Activated CD8-positive, alpha-beta memory T cell treated with anti-CD3 and anti-CD28 coated beads, Interleukin-2, amount 50 U/mL, for 48 hours (primary cell): ENCODE measurements at regions not wholly inside any gene's neighbourhood (a gene's known extent, or its start where the extent isn't known, plus 50 kb on each side); places are given as distances from the start of the nearest gene placed in this dataset.

ENCODE experiments used
- DNase-seq: peaks from one replicate; pipeline ENCODE4 v3.0.0-alpha.2; 2020

DNA sequence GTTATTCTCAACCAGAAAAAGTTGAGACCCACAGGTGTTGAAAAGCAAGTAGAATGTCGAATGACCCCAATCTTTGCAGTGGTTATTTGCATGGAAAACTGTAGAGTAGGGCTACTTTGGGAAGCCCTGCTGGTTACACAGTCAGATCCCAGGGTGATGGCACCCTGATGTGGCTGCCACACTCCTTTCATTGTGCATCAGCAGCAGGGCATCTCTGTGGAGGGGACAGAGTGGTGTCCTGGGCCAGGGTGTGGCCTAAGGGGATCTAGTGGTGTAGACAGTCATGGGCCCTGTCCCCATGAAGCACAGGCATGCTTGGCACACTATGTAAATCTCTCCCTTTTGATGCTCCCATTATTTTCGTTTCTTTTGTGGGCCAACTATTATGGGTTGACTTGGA is 199.4 kb upstream of the NAV2 start:
- no peak for DNase-seq

- no peak for DNase-seq
Observed at GRCh38 chr11:19512618-19513017, 200.0 kb upstream of the NAV2 start.

DNA sequence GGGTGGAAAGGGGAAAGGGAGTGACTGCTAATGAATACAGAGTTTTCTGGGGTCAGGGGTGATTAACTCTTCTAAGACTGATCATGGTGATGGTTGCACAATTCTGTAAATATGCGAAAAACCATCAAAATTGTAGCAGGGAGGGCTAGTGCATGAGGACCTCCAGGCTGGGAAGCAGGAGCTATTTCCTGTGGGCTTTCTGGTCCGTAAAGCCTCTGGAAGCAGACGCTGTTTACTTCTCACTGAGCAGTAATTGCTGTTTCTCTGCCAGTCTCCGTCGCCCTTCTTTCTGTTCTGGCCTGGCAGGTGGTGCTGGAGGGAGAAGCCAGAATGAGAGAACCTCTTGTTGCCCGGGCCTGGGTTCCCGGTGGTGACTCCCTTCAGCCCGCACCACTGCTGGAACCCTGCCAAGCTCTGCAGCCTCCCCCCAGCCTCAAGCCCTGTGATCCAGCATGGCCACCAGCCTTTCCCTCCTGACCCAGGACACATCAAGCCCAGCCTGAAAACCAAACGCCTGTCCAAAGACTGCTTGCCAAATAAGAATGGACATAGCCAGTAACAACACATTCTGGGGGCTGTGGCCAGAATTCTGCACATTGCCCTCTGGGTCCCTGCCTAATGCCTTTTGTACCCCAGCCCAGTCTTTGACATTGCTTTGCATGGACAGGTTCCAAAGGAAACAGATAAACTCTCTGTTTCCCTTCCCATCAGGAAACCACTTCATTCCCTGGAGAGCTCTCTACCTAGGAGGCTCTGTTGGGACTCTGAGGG is 201.0 kb upstream of the NAV2 start:
- no peak for DNase-seq

- no peak for DNase-seq
Observed at GRCh38 chr11:19511066-19511412, 201.6 kb upstream of the NAV2 start.

GRCh38 chr11:19510468-19510867 is 202.2 kb upstream of the NAV2 start:
- DNase-seq: no peak

GRCh38 chr11:19509215-19509614 is 203.4 kb upstream of the NAV2 start:
- DNase-seq: no peak

GRCh38 chr11:19508165-19508564 is 204.5 kb upstream of the NAV2 start:
- no peak for DNase-seq

GRCh38 chr11:19506816-19507486 is 205.7 kb upstream of the NAV2 start:
- no peak for DNase-seq

DNA sequence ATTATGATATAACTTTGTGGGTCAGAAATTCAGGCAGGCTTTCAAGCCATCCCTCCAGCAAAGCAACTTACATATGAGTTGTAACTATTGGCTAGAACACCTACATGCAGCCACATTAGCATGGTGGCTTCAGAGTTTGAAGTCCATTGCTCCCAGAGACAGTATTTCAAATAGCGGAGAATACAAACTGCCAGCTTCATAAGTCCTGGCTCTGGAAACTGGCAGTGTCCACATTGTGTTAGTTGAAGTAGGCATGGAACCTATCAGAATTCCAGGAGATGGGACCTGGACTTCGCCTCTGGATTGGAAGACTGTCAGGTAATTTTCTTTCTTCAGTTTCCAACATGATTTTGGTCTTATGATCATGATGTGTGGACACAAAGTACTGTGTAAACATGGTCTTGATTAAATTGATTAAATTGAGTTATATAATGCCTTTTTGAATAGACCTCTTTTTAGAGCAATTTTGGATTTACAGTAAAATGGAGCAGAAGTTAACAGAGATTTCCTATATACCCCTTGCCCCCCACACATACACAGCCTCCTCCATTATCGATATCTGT is 209.9 kb upstream of the NAV2 start:
- no peak for DNase-seq

DNA sequence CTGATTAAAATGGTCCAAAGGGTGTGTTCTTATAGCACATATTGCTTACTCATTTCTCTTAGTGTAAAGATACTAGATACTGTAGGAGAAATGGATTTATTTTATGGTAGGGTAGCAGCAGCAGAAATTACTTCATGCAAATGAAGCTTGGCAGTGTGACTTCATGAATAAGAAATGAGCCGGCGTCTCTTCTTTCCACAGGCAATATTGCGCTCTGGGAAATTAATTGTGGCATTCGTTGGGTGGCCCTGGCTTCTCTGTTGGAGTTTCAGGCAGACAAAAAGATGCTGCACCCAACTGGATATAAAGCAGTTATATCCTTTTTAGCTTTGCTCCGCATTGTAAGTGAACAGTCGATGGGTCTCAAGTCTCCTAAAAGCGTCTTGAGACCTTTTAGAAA is 211.0 kb upstream of the NAV2 start:
- DNase-seq: no peak

DNA sequence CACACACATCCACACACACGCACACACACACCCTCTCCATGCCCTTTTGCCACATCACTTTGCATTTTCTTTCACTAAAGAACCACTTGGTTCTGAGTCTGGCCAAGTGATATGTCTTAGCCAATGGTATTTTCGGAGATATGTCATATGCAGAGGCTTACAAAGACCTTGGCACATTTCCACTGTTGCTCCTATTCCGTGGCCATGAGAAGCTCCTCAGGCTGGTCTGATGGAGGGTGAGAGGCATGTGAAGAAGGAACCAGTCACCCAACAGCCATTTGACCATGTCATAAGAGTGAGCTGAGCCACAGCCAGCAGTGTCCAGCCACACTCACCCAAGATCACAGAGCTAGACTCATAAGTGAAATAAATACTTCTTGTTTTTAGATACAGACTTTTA is 212.6 kb upstream of the NAV2 start:
- DNase-seq: no peak

- no peak for DNase-seq
Observed at GRCh38 chr11:19499026-19499669, 213.5 kb upstream of the NAV2 start.

DNA sequence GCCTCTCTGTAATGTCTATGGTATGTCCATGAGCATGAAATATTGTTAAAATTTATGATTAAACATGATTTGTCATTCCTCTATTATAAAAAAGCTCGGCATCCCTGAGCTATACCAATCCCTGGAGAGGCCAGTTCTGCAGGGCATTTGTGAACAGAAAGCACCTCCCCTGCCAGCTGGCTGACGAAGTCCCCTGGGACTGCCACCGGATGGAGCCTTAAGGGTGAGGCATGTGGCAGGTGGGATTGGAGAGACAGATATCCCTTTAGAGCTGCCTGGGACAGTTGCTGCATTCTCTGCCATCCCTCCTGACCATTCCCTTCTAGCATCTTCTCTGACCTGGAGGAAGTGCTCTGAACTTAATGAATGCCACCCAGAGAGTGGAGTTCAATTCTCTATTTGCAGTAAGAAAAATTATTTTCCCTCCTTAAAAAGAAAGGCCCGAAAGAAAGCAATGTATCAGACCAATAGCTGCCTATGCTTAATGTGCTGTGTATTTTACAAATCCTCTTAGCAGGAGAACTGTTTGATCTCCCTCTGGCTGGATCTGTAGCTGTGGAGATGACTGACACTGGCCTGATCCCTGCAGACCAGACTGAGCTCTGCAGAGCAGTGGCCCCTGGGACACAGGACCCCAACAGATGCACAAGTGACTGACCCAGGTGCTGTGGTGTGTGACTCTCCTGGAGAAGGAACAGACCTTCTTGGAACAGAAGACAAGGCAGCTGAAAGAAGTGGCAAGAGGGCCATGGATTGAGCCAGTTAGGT is 219.0 kb upstream of the NAV2 start:
- DNase-seq: no peak

- DNase-seq: no peak
Observed at GRCh38 chr11:19482319-19483100, 230.1 kb upstream of the NAV2 start.

GRCh38 chr11:19480540-19480939 is 232.1 kb upstream of the NAV2 start:
- DNase-seq: no peak

DNA sequence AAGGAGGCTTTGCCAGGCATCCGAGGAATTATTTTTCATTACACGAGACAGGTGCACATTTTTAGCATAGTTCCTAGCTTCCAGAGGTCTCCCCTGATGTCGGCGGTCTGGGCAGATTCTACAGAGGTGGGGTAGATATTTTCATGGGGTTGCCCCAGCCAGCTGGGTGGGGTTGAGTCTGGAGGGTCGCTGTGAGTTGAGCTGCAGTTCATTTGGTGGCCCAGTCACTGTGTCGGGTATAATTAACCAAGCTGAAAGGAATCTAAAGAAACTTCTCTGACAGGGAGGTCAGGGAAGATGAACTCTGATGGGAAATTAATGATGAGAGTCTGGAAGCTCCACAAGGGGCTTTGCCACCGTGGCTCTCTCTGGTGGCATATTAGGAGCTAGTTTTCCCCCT is 233.7 kb upstream of the NAV2 start:
- DNase-seq: no peak

- no peak for DNase-seq
Observed at GRCh38 chr11:19474954-19475721, 234.4 kb upstream of the E2F8 start.

GRCh38 chr11:19474211-19474610 is 233.5 kb upstream of the E2F8 start:
- no peak for DNase-seq

GRCh38 chr11:19472679-19473078 is 231.9 kb upstream of the E2F8 start:
- no peak for DNase-seq

- DNase-seq: no peak
Observed at GRCh38 chr11:19467904-19468303, 227.2 kb upstream of the E2F8 start.

GRCh38 chr11:19466314-19466713 is 225.6 kb upstream of the E2F8 start:
- DNase-seq: no peak

GRCh38 chr11:19463976-19464375 is 223.2 kb upstream of the E2F8 start:
- no peak for DNase-seq
